ENCODE measurements at regions not wholly inside any gene's neighbourhood (a gene's known extent, or its start where the extent isn't known, plus 50 kb on each side); places are given as distances from the start of the nearest gene placed in this dataset.

DNA sequence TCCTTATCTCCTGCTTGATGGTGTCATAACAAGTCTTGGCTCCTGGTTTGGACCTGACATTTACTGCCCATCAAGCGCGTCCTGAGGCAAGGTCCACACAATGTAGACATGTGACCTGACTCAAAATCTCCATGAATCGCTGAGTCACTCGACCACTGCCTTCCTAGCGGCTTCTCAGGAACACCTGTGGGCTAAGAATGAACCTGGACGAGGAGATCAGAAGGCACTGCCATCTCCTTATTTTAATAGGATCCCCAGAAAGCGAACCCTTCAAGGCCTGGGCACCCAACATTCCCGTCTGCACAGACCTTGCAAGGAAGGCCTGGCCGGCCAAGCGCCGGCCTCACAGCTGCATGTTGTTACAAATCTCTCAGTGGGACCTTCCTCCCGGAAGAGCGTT lies 60.6 kb upstream of the IRX1 start:
- Mint-ChIP-seq H3K4me1 (no peaks in the 10 kb centered on the region), H3K9me3 (peaks cover 12% of the 10 kb centered on the region), H3K4me3 (no peak overlapping the region), H3K36me3 (ENCODE audit: low read depth) (no peaks in the 10 kb centered on the region), H3K27ac (no peak overlapping the region), H3K27me3 (no peaks in the 10 kb centered on the region)
- DNase-seq (no peak), ATAC-seq (ENCODE audit: low read depth) (no peak)
- TF ChIP-seq CTCF (IDR thresholded peaks at IDR 0.05) = no peak
- intact Hi-C loops (cut with micrococcal nuclease) = no loop called here
- CTCF ChIA-PET = no interaction called here
- POLR2A ChIA-PET = no interaction called here

- intact Hi-C loops (cut with micrococcal nuclease) = no loop called here
- no peaks in the 10 kb centered on the region for H3K27me3 Mint-ChIP-seq
- no peaks in the 10 kb centered on the region for H3K4me1 Mint-ChIP-seq
- no peak for ATAC-seq (ENCODE audit: low read depth)
- H3K36me3 Mint-ChIP-seq (ENCODE audit: low read depth) = no peaks in the 10 kb centered on the region
- H3K9me3 Mint-ChIP-seq = peaks cover 10% of the 10 kb centered on the region
- DNase-seq = no peak
- no peak overlapping the region for H3K4me3 Mint-ChIP-seq
- CTCF ChIA-PET = no interaction called here
- H3K27ac Mint-ChIP-seq = no peak overlapping the region
- TF ChIP-seq CTCF (IDR thresholded peaks at IDR 0.05) = no peak
- POLR2A ChIA-PET = no interaction called here
Observed at GRCh38 chr5:3531320-3531986, 64.2 kb upstream of the IRX1 start.

DNA sequence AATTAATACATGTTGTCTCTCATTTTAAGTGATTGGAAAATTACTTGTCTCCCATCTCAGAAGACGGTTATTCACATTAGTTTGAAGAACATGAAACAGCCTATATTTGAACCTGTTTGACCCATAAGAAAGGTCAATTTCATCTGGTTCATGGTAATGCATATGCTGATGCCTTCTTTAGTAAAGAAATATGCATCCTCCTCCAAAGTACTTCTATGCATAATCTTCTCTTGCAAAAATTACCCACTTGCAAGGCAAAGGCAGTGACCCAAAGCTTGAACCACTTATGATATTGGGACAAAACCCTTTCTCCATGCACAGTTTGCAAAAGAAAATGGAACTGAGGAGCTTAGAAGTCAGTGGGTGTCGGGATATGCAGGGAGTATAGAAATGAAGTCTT lies 65.4 kb upstream of the IRX1 start:
- Mint-ChIP-seq H3K27ac (no peak overlapping the region), H3K4me3 (no peak overlapping the region), H3K4me1 (no peaks in the 10 kb centered on the region), H3K27me3 (no peaks in the 10 kb centered on the region), H3K36me3 (ENCODE audit: low read depth) (no peaks in the 10 kb centered on the region), H3K9me3 (peaks cover 10% of the 10 kb centered on the region)
- ATAC-seq (ENCODE audit: low read depth) = no peak
- ChIA-PET CTCF (no interaction called here), POLR2A (no interaction called here)
- TF ChIP-seq CTCF (IDR thresholded peaks at IDR 0.05) = no peak
- no peak for DNase-seq
- intact Hi-C loops (cut with micrococcal nuclease) = no loop called here

GRCh38 chr5:3526551-3527185 lies 69.0 kb upstream of the IRX1 start:
- POLR2A ChIA-PET = no interaction called here
- DNase-seq (no peak), ATAC-seq (ENCODE audit: low read depth) (no peak)
- Mint-ChIP-seq H3K36me3 (ENCODE audit: low read depth) (no peaks in the 10 kb centered on the region), H3K4me1 (no peaks in the 10 kb centered on the region), H3K27me3 (no peaks in the 10 kb centered on the region), H3K4me3 (no peak overlapping the region), H3K27ac (no peak overlapping the region), H3K9me3 (peaks cover 6% of the 10 kb centered on the region)
- intact Hi-C loops (cut with micrococcal nuclease) = no loop called here
- CTCF ChIA-PET = no interaction called here
- TF ChIP-seq CTCF (IDR thresholded peaks at IDR 0.05) = no peak

- Mint-ChIP-seq H3K4me3 (no peak overlapping the region), H3K36me3 (ENCODE audit: low read depth) (no peaks in the 10 kb centered on the region), H3K4me1 (no peaks in the 10 kb centered on the region), H3K27ac (no peak overlapping the region), H3K27me3 (no peaks in the 10 kb centered on the region), H3K9me3 (peaks cover 3% of the 10 kb centered on the region)
- CTCF ChIA-PET = no interaction called here
- intact Hi-C loops (cut with micrococcal nuclease) = no loop called here
- DNase-seq = no peak
- POLR2A ChIA-PET = no interaction called here
- ATAC-seq (ENCODE audit: low read depth) = no peak
- no peak for TF ChIP-seq CTCF (IDR thresholded peaks at IDR 0.05)
Observed at GRCh38 chr5:3522491-3522890, 73.1 kb upstream of the IRX1 start.

Measured in activated B cell treated with CpG ODN at 0.5 μM for 24 hours (primary cell).